ENCODE measurements at regions not wholly inside any gene's neighbourhood (a gene's known extent, or its start where the extent isn't known, plus 50 kb on each side); places are given as distances from the start of the nearest gene placed in this dataset.

GRCh38 chr18:49693717-49694005 is 119.7 kb downstream of the ACAA2 start:
- FAIRE-seq: no peak

More at GRCh38 chr18:49693717-49694005, 119.7 kb downstream of the ACAA2 start:
- H3K27me3 ChIP-seq (replicated peaks in 1 of 2; ENCODE audit: control insufficient read depth in 2 of 2, insufficient read depth in 2 of 2, low read length in 1 of 2): peaks cover 1 to 7% of the 10 kb centered on the region in 2 experiments; a peak in 2 of 4 replicates
- intact Hi-C loops (cut with micrococcal nuclease; ENCODE audit: unreplicated experiment): loop anchor here (10.0 kb wide), 1 partner anchor 59 kb away; no protein-coding TSS in a partner anchor
- WGBS (ENCODE audit: insufficient coverage, insufficient replicate concordance, low lambda C conversion rate, missing lambda C conversion rate): 30% methylated on average over 4 of the region's 4 CpGs
- H3K4me1 ChIP-seq (ENCODE audit: control insufficient read depth, insufficient read depth, low read length): no peaks in the 10 kb centered on the region
- H3K36me3 ChIP-seq (ENCODE audit: control insufficient read depth in 2 of 2, insufficient read depth in 2 of 2, low read length in 1 of 2): no peaks in the 10 kb centered on the region
- H3K4me2 ChIP-seq (ENCODE audit: control insufficient read depth, insufficient read depth): no peak overlapping the region
- no peaks in the 10 kb centered on the region; the same call in 2 of the 3 replicates for H3K9me3 ChIP-seq (replicated peaks; ENCODE audit: control insufficient read depth, insufficient read depth, low read length)
- no peak overlapping the region for H3K9ac ChIP-seq (ENCODE audit: control insufficient read depth, insufficient read depth, low read length)
- ChIA-PET SMC1A (ENCODE audit: uncharacterized antibody, unreplicated experiment) (no interaction called here), CTCF (no interaction called here), RAD21 (ENCODE audit: unreplicated experiment) (no interaction called here), POLR2A (no interaction called here)
- H3K4me3 ChIP-seq: no peak overlapping the region
- BruUV-seq (replicated peaks): no TSS peak
- no peak overlapping the region for H2AFZ ChIP-seq (ENCODE audit: control insufficient read depth, low read depth, low read length)
- no peak for DNase-seq (ENCODE audit: low read depth, low spot score)
- no peak for ATAC-seq
- TF ChIP-seq CBFB (IDR thresholded peaks at IDR 0.05; ENCODE audit: low read depth): no peak
- TF ChIP-seq, protein P1, sequence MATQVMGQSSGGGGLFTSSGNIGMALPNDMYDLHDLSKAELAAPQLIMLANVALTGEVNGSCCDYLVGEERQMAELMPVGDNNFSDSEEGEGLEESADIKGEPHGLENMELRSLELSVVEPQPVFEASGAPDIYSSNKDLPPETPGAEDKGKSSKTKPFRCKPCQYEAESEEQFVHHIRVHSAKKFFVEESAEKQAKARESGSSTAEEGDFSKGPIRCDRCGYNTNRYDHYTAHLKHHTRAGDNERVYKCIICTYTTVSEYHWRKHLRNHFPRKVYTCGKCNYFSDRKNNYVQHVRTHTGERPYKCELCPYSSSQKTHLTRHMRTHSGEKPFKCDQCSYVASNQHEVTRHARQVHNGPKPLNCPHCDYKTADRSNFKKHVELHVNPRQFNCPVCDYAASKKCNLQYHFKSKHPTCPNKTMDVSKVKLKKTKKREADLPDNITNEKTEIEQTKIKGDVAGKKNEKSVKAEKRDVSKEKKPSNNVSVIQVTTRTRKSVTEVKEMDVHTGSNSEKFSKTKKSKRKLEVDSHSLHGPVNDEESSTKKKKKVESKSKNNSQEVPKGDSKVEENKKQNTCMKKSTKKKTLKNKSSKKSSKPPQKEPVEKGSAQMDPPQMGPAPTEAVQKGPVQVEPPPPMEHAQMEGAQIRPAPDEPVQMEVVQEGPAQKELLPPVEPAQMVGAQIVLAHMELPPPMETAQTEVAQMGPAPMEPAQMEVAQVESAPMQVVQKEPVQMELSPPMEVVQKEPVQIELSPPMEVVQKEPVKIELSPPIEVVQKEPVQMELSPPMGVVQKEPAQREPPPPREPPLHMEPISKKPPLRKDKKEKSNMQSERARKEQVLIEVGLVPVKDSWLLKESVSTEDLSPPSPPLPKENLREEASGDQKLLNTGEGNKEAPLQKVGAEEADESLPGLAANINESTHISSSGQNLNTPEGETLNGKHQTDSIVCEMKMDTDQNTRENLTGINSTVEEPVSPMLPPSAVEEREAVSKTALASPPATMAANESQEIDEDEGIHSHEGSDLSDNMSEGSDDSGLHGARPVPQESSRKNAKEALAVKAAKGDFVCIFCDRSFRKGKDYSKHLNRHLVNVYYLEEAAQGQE (IDR thresholded peaks at IDR 0.05; ENCODE audit: low read depth, low read length): no peak
- TF ChIP-seq MYC (IDR thresholded peaks at IDR 0.05; ENCODE audit: insufficient read depth, insufficient read length, insufficient replicate concordance, low read length, severe bottlenecking): no peak
- TF ChIP-seq RUNX3 (IDR thresholded peaks at IDR 0.05; ENCODE audit: low read length): no peak
- no peak for TF ChIP-seq TARDBP (IDR thresholded peaks at IDR 0.05; ENCODE audit: borderline replicate concordance)
- TF ChIP-seq POU2F2 (IDR thresholded peaks at IDR 0.05; ENCODE audit: borderline replicate concordance, low read depth, low read length): no peak
- no peak for TF ChIP-seq BMI1 (IDR thresholded peaks at IDR 0.05; ENCODE audit: borderline replicate concordance)
- TF ChIP-seq EP300 (IDR thresholded peaks at IDR 0.05; ENCODE audit: borderline replicate concordance in 1 of 2, control insufficient read depth in 1 of 2, low read depth in 2 of 2, low read length in 2 of 2): no peak
- TF ChIP-seq POLR2AphosphoS5 (IDR thresholded peaks at IDR 0.05; ENCODE audit: low read length): no peak
- TF ChIP-seq TCF7 (IDR thresholded peaks at IDR 0.05; ENCODE audit: borderline replicate concordance): no peak
- no peak for TF ChIP-seq NR2F1 (conservative IDR thresholded peaks at IDR 0.05)
- no peak for TF ChIP-seq USF2 (IDR thresholded peaks at IDR 0.05; ENCODE audit: borderline replicate concordance, low read depth, low read length)
- H3K27ac ChIP-seq (ENCODE audit: control insufficient read depth, insufficient read depth): no peak overlapping the region
- no peaks in the 10 kb centered on the region for H3K79me2 ChIP-seq (ENCODE audit: control insufficient read depth, insufficient read depth, low read length)
- in situ Hi-C loops (cut with MboI): no loop called here
- H4K20me1 ChIP-seq (ENCODE audit: control insufficient read depth, insufficient read depth): no peaks in the 10 kb centered on the region; the same call in 1 of the 2 replicates

Data from GM12878 (cell line).